IMR-90 (cell line): ENCODE measurements at regions not wholly inside any gene's neighbourhood (a gene's known extent, or its start where the extent isn't known, plus 50 kb on each side); places are given as distances from the start of the nearest gene placed in this dataset.

ENCODE experiments used
- ATAC-seq: fragments of 200-7000 bp; cut with Tn5 transposase; 2 replicates; pipeline ENCODE4 v1.9.1; 2020; ENCODE audit warnings: low read depth, mild to moderate bottlenecking, moderate library complexity
- BruUV-seq: library from RNA; stranded (reverse); fragments of 400-500 nt; replicated peaks from 2 replicates; lab custom pipeline; 2021; lab: Mats Ljungman, UMichigan
- CTCF ChIA-PET: fragments of 300-600 bp; formaldehyde crosslinking; extraction: SDS; loops from one replicate; lab custom pipeline; 2021; ENCODE audit warnings: antibody characterized with exemption; lab: Yijun Ruan, JAX
- POLR2A ChIA-PET: fragments of 300-600 bp; sonication (Branson Sonifier 250); formaldehyde crosslinking; loops from one replicate; lab custom pipeline; 2022; ENCODE audit warnings: antibody characterized with exemption; ENCODE audit not compliant: unreplicated experiment; lab: Charles Lee
- DNase-seq: peaks from one replicate; pipeline ENCODE4 v3.0.0; 2013
- H2AFZ ChIP-seq: replicated peaks from 2 replicates; pipeline ENCODE3; 2013; ENCODE audit warnings: low read length, mild to moderate bottlenecking; ENCODE audit not compliant: poor library complexity
- H2AK5ac ChIP-seq: 2 replicates; pipeline ENCODE4 v1.6.1; 2013; ENCODE audit warnings: low read depth, low read length, inconsistent platforms
- H2AK9ac ChIP-seq: replicated peaks from 2 replicates; pipeline ENCODE3; 2013; ENCODE audit warnings: mild to moderate bottlenecking, low read depth, low read length, moderate library complexity; ENCODE audit not compliant: poor library complexity
- H2BK120ac ChIP-seq: 2 replicates; pipeline ENCODE4 v1.6.1; 2013; ENCODE audit warnings: low read depth, low read length, inconsistent platforms
- H2BK15ac ChIP-seq: 3 replicates; pipeline ENCODE4 v1.6.1; 2013; ENCODE audit warnings: low read depth, low read length, inconsistent platforms
- H2BK20ac ChIP-seq: 2 replicates; pipeline ENCODE4 v1.6.1; 2013; ENCODE audit warnings: low read depth, mild to moderate bottlenecking, inconsistent platforms, low read length, moderate library complexity
- H2BK5ac ChIP-seq: 2 replicates; pipeline ENCODE4 v1.6.1; 2013; ENCODE audit warnings: mild to moderate bottlenecking, low read depth, low read length, inconsistent platforms; ENCODE audit not compliant: poor library complexity, severe bottlenecking
- H3K14ac ChIP-seq: replicated peaks from 2 replicates; pipeline ENCODE4 v1.6.1; 2013; ENCODE audit warnings: low read depth, low read length, inconsistent platforms
- H3K18ac ChIP-seq: 2 replicates; pipeline ENCODE4 v1.6.1; 2013; ENCODE audit warnings: low read depth, low read length, control low read depth
- H3K23ac ChIP-seq: 2 replicates; pipeline ENCODE4 v1.6.1; 2013; ENCODE audit warnings: low read depth, low read length, inconsistent platforms
- H3K27ac ChIP-seq: 2 replicates; pipeline ENCODE4 v1.5.1; 2013; ENCODE audit warnings: mild to moderate bottlenecking, control low read depth, low read length; ENCODE audit not compliant: insufficient read depth
- H3K27me3 ChIP-seq: 2 replicates; pipeline ENCODE4 v1.6.1; 2013; ENCODE audit warnings: low read length; ENCODE audit not compliant: control insufficient read depth, insufficient read depth
- H3K36me3 ChIP-seq: 2 replicates; pipeline ENCODE4 v1.6.1; 2013; ENCODE audit warnings: low read length, mixed read lengths; ENCODE audit not compliant: control insufficient read depth, insufficient read depth
- H3K4ac ChIP-seq: 2 replicates; pipeline ENCODE4 v1.6.1; 2013; ENCODE audit warnings: low read depth, low read length, inconsistent platforms
- H3K4me1 ChIP-seq: 2 replicates; pipeline ENCODE4 v1.6.1; 2013; ENCODE audit warnings: low read length, mixed read lengths; ENCODE audit not compliant: control insufficient read depth, insufficient read depth
- H3K4me2 ChIP-seq: 2 replicates; pipeline ENCODE4 v1.6.1; 2013; ENCODE audit warnings: low read depth, mild to moderate bottlenecking, control low read depth, low read length, moderate library complexity
- H3K4me3 ChIP-seq: 2 replicates; pipeline ENCODE4 v1.5.1; 2013; ENCODE audit warnings: low read depth, mild to moderate bottlenecking, control low read depth, low read length, moderate library complexity; ENCODE audit not compliant: insufficient read depth
- H3K56ac ChIP-seq: 2 replicates; pipeline ENCODE4 v1.6.1; 2013; ENCODE audit warnings: low read length, inconsistent platforms; ENCODE audit not compliant: insufficient read depth; ENCODE audit errors: extremely low read depth
- H3K79me1 ChIP-seq, 2 experiments: 2 replicates each; pipeline ENCODE4 v1.6.1; 2013; ENCODE audit warnings: low read length in 2 of 2, inconsistent platforms in 1 of 2, low read depth in 1 of 2
- H3K9ac ChIP-seq: 2 replicates; pipeline ENCODE4 v1.6.1; 2013; ENCODE audit warnings: low read depth, low read length, control low read depth
- H3K9me1 ChIP-seq: 2 replicates; pipeline ENCODE4 v1.6.1; 2013; ENCODE audit warnings: low read length, inconsistent platforms; ENCODE audit not compliant: insufficient read depth
- H3K9me3 ChIP-seq: 2 replicates; pipeline ENCODE4 v1.6.1; 2013; ENCODE audit warnings: low read length; ENCODE audit not compliant: control insufficient read depth, insufficient read depth
- H4K20me1 ChIP-seq: 2 replicates; pipeline ENCODE4 v1.6.1; 2013; ENCODE audit warnings: low read length, inconsistent platforms; ENCODE audit not compliant: insufficient read depth
- H4K5ac ChIP-seq: 2 replicates; pipeline ENCODE4 v1.6.1; 2013; ENCODE audit warnings: mild to moderate bottlenecking, low read depth, low read length, control low read depth
- H4K8ac ChIP-seq, 2 experiments: 2 replicates each; pipeline ENCODE4 v1.6.1; 2013; ENCODE audit warnings: low read depth in 2 of 2, low read length in 2 of 2, control low read depth in 1 of 2, inconsistent platforms in 1 of 2
- H4K91ac ChIP-seq: 2 replicates; pipeline ENCODE4 v1.6.1; 2013; ENCODE audit warnings: low read depth, low read length, inconsistent platforms; ENCODE audit not compliant: insufficient read depth
- FOS ChIP-seq: fragments of 150-350 bp; IDR thresholded peaks from 2 replicates; pipeline ENCODE4 v1.6.1; 2016; ENCODE audit warnings: low read depth, low read length
- NFE2L2 ChIP-seq: fragments of 150-350 bp; IDR thresholded peaks from 2 replicates; pipeline ENCODE4 v1.6.1; 2016; ENCODE audit warnings: low read depth, mild to moderate bottlenecking, low read length
- WGBS, 2 experiments: methylation state at CpG; one replicate each; pipeline versions ENCODE4 v1.1.5 to v1.1.7; 2013; ENCODE audit warnings: missing lambda C conversion rate in 2 of 2; ENCODE audit not compliant: insufficient read length in 1 of 2; ENCODE audit errors: extremely low coverage in 2 of 2; 5-methylcytosine and 5-hydroxymethylcytosine counted together
- dilution Hi-C: fragments of 300-500 bp; cut with HindIII; formaldehyde crosslinking; loops from one replicate; pipeline ENCODE4 v1.14.3; 2018; ENCODE audit warnings: low sequenced_read_pairs; ENCODE audit not compliant: unreplicated experiment
- in situ Hi-C: fragments of 300-500 bp; cut with MboI; formaldehyde crosslinking; loops from 3 replicates; pipeline ENCODE4 v1.14.3; 2019; ENCODE audit warnings: low sequenced_read_pairs, inconsistent platforms, mixed read lengths
- intact Hi-C: fragments of 100-400 bp; cut with micrococcal nuclease; formaldehyde crosslinking; loops from 2 replicates; pipeline ENCODE4 v1.10.0; 2022

- Histone ChIP-seq H2BK20ac (no peak overlapping the region), H2AK5ac (no peak overlapping the region), H3K4me3 (no peak overlapping the region), H2BK5ac (no peak overlapping the region), H4K20me1 (no peaks in the 10 kb centered on the region), H3K27ac (no peak overlapping the region), H3K79me1 (no peaks in the 10 kb centered on the region), H3K14ac (no peak overlapping the region), H3K36me3 (no peaks in the 10 kb centered on the region), H4K5ac (no peak overlapping the region), H3K27me3 (peaks cover 2% of the 10 kb centered on the region; the same call in 1 of the 2 replicates), H3K9ac (no peak overlapping the region), H3K4me1 (peaks cover 5% of the 10 kb centered on the region), H3K23ac (no peak overlapping the region), H4K8ac (no peak overlapping the region), H3K56ac (no peak overlapping the region), H2BK120ac (no peak overlapping the region), H3K18ac (no peak overlapping the region), H2AFZ (no peak overlapping the region), H3K9me1 (peaks cover 3% of the 10 kb centered on the region; the same call in 1 of the 2 replicates), H4K91ac (no peak overlapping the region), H2AK9ac (no peak overlapping the region), H3K4me2 (no peak overlapping the region), H3K9me3 (no peaks in the 10 kb centered on the region), H3K4ac (no peak overlapping the region), H2BK15ac (no peak overlapping the region)
- ATAC-seq = no peak
- POLR2A ChIA-PET = no interaction called here
- intact Hi-C loops = no loop called here
- 100% methylated on average over 1 of the region's 17 CpGs; no CpG with 5 or more reads in 1 of the 2 experiments for WGBS, 2 experiments
- BruUV-seq = no TSS peak
- CTCF ChIA-PET = no interaction called here
- TF ChIP-seq FOS (no peak), NFE2L2 (no peak)
- dilution Hi-C loops = no loop called here
- in situ Hi-C loops = no loop called here
- DNase-seq = no peak
Measured at GRCh38 chr6:225907-226306, 66.4 kb upstream of the DUSP22 start.
